Embryonic facial prominence (tissue), 1 donor: ENCODE measurements at regions not wholly inside any gene's neighbourhood (a gene's known extent, or its start where the extent isn't known, plus 50 kb on each side); places are given as distances from the start of the nearest gene placed in this dataset.
"Not testable (repeated sequence)": the region's sequence is repeated elsewhere in the genome, so short reads cannot be mapped to it uniquely, and the experiment has no call there.

Source experiments
- DNase-seq: peaks from one replicate; pipeline ENCODE4 v3.0.0-alpha.2; 2016; ENCODE audit errors: extremely low spot score

DNA sequence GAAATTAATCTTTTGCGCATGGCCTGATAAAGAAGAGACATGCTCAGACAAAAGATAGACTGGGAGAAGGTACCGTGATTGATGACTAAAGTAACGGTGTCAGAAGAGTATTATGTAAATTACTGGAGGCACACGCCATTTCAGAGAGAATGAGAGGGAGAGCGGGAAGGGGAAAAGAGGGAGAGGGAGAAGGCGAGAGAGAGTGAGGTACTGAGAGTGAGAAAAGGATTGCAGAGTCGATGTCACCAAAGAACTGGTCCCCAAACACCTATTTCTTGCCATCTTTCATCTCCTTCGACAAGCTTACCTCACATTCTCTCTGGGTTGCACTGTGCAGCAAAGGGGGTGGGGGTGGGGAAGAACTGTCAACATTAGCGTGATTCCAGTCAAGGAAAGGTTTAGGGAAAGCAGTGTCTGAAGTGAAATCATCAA lies 673.7 kb downstream of the BCL11A start:
- no peak for DNase-seq

DNA sequence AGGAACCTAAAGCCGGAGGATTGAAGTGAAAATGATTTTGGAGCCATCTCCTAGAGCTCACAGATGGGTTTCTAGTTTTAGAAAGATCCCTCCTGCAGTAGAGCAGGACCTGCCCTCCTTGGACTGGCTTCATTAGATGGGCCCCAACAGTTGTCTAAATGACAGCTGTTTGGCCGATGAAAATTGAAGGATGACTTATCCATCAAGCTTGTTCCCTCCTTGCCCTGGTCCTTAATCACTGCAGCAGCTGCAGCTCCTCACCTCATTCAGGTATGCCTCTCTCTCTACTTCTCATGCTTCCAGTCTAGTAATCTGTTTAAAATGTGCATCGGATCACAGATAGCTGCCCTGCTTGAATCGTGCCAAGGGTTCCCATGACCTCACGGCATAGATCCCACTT lies 677.6 kb downstream of the BCL11A start:
- no peak for DNase-seq

DNA sequence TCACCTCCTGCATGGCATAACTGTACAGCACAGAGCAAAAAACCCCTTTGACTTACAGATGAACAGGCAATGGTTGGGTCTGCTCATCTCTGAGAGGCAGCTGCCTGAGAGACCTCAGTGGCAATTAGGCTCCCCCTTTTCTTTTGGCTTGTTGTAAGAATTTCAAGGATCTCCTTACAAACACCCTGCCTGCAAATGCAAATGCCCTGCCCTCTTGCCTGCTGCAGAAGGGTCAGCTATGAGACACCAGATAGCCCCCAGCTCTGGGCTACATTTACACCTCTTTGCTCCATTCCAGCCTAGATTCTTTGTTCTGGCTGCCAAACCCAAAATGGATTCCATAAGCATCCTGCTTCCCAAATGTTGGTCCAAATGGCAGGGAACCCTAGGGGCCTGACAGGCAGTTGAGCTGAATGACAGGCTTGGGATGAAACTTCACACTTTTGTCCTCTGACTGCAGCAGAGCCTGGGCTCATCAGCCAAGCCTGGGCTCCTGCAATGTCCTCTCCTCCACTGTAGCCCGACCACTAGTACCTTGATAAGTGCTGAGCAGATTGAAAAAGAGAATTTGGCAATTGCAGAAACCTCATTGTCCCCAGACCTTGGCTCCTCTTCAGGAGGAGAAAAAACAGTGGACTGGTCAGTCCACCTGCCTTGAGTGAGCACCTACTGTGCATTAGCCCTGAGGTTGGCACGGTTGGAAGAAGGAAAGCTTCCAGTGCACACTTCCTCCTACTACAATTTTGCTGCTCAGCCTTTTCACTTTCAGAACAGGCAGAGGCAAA lies 678.3 kb downstream of the BCL11A start:
- DNase-seq = no peak

DNA sequence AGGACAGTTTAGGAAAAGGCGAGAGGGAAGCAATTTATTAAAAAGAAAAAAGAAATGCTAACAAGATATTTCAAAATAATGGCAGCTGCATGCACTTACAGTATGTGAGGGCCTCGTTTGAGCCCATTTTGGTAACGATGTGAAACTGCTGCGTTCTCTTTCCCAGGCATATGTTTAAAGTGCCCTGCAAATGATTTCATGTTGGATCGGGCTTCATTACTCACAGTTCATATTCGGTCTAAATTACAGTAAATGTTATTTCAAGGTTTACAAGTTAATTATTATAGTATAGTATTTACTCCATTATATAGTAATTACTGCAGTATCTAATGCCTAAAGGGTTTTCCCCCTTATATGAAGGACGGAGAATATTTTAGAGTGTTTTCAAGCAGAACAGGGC lies 679.1 kb downstream of the BCL11A start:
- no peak for DNase-seq

DNA sequence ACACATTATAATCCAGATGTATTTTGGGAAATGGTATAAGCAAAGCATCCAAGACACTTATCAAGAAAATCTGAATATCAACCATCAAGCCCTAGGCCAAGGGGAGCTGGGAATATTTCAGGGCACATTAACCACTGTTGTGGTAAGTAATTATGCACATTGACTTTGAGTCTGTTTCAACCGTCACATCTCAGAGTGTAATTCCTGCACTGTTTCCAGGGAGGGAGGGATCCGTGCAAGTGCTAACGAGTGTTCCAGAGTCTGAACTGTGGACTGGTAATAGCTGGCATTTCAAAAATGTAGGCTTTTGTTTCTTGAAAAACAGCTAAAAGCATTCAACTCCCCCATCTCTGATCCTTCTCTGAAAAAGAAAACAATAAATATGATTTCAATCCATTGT lies 681.6 kb downstream of the BCL11A start:
- DNase-seq = no peak

DNA sequence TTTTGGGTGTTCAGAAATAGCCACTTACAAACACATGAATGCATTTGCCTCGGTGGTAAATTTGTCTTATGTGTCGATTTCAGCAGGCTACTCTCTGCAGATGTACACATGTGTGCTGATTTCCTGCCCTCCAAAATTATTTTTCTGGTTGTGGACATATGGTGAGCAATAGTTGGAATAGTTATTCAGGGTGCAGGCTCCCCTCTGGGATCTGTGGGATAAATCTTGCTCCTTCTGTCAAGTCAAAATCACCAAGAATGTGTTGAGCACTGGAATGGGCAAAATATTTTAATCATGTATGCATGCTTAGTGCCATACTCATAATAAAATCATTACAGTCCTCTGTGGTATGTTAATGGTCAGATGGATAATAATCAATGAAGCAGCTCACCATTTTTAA lies 684.5 kb downstream of the BCL11A start:
- DNase-seq = no peak

DNA sequence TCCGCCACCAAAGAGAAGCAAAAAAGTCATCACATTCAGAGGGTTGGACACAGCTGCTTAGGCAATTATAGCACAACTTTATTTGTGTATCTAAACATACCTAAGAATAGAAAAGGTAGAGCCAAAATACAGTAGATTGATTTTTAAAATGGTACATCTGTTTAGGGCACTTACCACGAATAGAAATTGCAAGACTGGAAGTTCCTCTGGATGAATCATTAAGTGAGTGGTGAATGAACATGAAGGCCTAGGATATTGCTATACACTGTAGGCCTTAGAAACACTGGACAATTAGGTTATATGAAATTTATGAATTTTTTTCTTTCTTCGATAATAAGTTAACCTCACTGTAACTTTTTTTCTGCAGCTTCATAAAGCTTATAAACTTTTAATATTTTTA lies 687.0 kb downstream of the BCL11A start:
- DNase-seq = no peak

DNA sequence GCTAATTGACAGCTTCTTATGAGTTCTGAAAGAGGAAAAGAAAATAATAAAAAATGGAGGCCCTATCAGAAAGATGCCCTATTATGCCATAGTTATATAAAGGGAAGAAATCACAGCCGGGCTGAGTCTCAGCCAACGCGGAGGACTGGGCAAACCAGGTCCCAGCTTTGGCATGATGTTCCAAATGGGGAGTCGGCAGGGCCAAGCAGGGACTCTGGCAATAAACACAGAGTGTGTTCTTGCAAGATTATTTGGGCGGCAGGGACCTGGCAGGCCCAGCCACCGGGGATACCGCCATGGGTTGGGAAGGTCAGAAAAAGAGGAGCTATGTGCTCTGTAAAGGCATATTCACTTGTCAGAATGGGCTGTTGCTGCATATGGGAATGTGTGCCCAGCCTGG lies 694.9 kb downstream of the BCL11A start:
- no peak for DNase-seq

DNA sequence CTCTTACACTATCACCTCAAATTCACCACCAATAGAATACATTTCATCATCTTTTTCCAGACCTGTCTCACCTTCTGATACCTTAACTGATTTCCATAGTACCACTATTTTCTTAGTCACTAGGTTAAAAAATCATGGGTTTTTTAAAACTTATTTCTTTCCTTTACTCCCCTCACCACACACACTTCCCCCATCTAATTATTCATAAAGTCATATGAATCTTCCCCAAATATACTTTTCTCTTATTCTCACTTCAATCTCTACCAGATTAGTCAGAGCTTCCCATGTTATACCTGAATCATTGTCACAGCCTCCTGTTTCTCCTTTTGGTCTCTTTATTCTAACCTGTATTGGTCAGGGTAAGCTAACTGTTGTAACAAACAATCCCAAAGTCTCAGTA lies 696.3 kb downstream of the BCL11A start:
- no peak for DNase-seq

DNA sequence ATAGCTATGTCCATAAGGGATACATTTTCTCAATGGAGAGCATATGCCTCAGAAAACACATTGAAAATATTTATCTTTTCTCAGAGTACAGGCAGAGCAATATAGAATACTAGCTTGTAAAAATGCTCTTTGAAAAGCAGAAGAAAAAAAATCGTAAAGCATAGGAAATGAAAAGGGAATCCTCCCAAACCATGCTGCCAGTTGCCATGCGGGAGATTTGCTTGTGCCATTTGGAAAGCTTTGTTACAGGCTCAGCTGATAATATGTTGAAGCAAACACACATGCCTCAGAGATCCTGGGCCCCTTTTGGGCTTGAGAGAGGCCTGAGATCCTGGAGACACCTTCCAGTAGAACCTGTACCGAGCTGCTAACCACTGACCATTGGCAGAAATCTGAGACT lies 697.1 kb downstream of the BCL11A start:
- DNase-seq = no peak

DNA sequence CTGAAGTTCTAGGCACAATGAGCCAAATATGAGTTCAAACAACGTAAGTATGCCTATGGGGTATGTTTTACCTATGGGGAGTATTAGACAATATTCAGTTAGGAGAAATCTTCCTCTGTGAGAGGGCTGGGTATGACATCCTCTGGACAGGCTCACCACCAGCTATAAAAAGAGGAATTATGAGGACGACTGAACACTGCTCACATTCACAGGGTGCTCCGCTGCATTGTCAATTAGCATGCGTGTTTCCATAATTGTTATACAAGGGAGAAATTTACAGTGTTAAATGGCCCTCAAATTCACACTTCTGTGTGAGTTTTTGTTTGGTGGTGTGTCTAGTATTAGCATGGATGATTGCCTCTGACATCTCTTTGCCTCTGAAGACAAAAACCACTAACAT lies 700.4 kb downstream of the BCL11A start:
- no peak for DNase-seq

DNA sequence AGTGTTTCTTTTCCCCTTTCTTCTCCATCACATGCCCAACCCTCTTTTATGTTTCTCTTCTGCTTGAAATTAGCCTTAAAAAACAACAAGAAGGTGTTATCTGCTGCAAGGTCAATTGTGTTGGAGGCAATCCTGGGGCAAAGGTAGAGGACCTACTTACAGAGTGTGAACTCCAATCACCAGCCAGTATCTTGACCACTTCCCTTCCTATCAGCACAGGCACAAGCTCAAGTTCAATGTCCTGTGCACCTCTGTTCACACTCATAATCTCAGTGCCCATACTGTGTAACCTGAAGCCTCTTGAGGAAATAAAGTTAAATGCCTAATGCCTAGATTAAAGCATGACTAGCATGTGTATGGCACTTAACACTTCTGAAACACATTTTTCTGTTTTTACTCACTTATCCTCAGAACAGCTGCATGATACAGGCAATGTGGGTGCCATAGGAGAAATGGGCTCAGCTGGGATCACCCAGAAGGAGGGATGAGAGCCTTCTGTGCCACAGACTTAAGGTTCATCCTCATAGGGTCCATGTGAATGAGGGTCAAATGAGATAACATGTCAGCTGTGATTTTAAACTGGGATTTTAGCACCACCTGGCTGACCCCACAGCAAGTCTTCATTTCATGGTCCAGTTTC lies 701.5 kb downstream of the BCL11A start:
- no peak for DNase-seq

DNA sequence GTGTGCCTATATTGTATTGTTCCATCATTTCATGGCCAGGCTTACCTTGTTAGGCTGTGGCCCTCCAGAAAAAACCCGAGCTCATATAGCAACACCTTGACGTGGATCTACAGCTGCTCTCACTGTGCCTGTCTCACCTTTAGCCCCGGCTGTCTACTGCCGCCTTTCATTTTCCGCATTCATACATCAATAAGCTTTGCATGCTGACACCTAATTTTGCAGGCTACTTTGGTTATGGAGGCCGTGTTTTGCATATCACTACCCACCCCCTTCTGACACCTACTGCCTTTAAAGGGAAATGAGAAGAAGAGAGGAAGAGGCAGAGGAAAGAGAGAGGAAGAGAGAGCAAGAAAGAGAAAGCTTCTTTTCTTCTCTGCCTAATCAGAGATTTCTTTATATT lies 702.9 kb downstream of the BCL11A start:
- DNase-seq = no peak

DNA sequence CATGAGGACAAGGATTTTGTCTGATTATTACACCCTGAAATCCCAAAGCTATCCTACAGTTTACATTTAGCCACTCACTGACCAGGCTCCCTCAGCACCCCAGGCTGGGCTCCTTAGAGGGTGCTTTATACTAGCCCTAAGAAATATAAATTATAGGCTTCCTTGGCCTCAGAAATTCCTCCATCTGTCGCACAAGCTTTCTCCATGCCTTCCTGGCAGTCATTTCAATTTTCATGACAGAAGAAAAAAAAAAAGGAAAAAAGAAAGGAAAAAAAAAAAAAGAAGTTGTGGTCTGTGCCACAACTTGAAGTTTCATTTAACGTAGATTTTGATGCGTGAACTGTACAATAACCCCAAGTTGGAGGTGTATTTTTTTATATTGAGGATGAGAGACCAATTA lies 719.5 kb downstream of the BCL11A start:
- no peak for DNase-seq

DNA sequence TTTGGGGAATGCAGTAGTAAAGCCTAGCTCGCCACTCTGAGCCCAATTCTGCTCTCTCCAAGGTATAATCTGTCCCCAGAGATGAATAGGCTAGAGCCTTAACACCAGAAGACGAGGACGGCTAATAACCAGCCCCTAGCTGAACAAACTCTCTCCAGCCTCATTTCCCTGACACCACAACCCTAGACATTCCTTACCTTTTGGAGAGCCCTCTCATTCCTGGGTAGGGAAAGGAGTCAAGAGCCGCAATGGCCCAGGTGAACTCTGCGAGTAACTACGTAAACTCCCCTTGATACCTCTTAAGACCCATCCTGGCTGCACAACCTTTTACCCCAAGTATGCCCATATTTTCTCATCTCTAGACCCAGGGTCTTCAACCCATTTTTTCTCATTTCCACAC lies 722.9 kb downstream of the BCL11A start:
- no peak for DNase-seq

DNA sequence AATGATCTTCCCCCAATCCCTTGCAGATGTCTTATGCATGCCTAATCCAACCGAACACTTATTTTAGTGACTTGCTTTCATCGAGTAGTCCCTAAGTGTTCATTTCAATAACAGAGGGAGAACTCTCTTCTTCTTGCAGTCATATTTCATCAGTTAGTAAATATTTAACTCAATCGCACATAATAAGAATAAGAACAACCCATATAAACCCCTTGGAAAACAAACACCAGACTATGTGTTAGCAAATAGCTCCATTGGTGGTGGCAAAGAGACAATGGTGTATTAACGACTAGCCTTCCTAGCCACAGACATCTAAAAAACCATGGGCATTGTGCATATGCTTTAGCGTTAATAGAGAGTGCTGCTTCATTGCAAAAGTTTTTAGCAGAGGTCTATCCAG lies 725.8 kb downstream of the BCL11A start:
- no peak for DNase-seq

DNA sequence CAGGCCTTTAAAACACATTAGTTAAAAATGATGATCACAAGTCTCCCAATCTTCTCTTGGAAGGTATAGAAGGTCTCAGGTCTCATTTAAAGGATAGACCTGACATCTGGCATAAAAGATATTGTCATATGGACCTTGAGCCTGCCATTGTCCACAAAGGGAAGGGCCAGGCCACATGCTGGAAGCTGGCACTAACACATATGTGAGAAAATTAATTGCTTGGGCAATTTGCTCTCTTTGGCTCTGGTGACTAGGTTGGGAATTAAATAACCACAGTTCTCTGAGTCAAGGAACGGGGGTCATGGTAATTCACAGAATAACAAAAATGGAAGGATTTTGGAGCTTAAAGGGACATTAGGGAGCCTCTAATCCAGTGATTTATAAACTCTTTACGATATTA lies 727.3 kb downstream of the BCL11A start:
- no peak for DNase-seq

DNA sequence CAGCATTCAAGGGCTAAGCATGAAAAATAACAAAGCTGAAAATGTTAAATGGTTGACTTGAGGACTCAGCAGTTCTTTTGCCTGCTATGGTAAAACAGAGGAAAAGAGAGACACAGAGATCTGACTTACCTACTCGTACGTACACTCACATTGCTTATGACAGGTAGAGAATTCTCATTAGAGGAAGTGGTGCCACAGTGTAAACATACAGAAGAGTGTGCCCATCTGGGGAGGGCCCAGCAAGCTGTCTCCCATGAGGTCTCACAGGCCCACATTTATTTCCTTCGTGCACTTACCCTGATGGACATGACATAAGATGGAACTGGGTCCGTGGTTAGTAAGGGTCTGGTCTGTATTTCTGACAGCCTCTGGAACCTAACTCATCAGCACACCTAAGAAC lies 729.1 kb downstream of the BCL11A start:
- no peak for DNase-seq

DNA sequence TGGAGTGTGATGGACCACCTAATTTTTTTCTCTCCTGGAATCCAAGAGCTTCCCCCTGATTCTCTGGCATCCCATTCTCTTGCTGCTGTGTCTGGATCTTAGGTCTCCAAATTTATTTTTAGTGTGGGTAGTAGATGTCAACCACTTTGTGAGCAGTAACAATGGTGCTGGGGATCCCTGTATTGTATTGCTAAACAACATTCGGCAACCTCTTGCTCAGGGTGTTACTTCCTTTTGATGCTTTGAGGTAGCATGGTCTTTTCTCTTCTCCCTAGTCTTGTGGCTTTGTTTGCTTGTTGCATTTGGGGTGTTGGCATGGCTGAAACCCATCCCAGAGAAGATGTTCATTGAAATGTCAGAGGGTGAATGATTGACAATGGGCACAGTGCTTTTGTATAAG lies 737.4 kb downstream of the BCL11A start:
- no peak for DNase-seq

DNA sequence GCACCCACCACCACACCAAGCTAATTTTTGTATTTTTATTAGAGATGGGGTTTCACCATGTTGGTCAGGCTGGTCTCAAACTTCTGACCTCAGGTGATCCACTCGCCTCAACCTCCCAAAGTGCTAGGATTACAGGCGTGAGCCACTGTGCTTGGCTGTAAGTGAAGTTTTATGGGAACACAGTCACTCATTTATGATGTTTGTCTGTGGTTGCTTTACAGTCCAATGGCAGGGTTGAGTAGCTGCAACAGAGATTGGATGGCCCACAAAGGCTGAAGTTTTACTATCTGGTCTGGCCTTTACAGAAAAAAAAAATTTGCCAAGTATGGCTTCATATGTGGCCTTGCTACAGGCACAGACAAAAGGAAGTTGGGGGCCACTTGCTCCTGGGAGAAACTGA lies 743.2 kb downstream of the BCL11A start:
- not testable (repeated sequence) for DNase-seq

DNA sequence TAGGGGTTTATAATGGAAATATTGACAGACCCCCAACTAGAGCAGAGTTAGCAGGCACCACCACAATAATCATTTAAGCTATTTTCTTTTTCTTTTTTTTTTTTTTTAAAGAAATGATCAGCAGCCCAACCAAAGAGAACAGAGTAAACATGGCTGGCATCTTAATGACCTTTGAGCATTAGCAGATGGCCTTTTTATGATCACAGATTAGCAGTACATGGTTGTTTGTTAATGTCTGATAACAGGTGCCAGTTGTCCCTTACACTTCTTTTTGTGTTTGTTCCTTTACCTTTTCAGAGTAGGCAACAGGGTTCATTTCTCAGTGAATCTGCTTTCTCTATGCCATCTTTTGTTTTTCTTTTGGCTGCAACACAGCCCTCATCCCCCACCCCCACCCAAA lies 747.0 kb downstream of the BCL11A start:
- DNase-seq = no peak

DNA sequence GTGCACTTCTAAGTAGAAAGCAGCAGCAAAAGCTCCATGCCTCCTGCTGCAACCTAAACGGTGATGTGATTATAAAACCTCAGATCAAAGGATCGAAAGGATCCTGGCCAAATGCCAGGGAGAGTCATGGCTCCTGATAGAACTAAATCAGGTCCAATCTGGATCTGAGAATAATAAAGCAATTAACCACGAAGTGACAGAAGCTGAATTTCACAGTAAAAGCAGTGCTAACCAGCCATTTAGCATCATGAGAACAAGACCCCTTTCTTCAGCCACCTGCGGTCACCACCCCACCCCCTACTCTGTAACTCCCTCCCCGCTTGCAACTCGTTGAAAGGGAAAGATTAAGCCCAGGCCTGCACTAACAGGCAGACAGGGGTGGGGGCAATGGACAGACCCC lies 748.7 kb downstream of the BCL11A start:
- no peak for DNase-seq

DNA sequence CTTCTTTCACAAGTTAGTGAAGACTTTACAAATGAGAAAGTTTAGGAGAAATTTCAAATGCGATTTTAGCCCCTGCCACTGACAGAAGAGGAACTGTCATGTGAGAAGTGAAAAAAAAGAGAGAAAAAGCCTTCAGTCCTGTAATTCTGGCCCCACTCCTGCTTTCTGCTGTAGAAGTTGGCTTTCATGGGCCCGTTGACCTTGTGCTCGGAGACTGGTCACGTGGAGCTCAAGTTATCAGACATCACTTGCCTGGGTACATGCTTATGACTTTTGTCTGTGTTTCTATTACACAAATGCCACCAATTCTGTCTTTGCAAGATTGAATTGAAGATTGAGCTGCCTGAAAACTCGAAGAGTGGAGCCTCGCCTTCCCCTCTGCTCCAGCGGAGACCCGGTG lies 749.9 kb downstream of the BCL11A start:
- DNase-seq = no peak
